Forelimb muscle (tissue), 1 donor: ENCODE measurements at regions not wholly inside any gene's neighbourhood (a gene's known extent, or its start where the extent isn't known, plus 50 kb on each side); places are given as distances from the start of the nearest gene placed in this dataset.

Experiments
- DNase-seq: peaks from one replicate; pipeline ENCODE4 v3.0.0-alpha.2; 2013; ENCODE audit warnings: low read depth

GRCh38 chr6:105452924-105453756 is 50.3 kb upstream of the PREP start:
- no peak for DNase-seq
